ENCODE measurements at regions not wholly inside any gene's neighbourhood (a gene's known extent, or its start where the extent isn't known, plus 50 kb on each side); places are given as distances from the start of the nearest gene placed in this dataset.

DNA sequence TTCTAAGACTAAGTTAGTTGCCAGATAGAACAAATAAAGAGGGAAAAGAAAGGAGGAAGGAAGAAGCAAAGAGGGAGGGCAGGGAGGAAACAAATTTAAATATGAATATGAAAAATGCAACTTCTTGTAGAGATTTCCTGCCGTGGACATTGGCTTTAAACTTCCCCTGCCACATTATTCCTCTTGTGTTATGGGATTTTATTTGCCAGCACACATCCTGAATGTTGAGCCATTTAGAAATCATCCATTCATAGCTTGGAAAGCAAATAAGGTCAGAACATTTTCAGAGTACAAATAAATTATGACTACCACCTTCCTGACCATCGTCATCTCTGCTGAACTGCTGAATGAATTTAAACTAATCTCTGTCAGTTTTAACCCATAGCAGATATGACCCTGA lies 911.9 kb upstream of the LRRN3 start:
- Mint-ChIP-seq H3K36me3 (ENCODE audit: low read depth) (no peaks in the 10 kb centered on the region), H3K9me3 (no peaks in the 10 kb centered on the region), H3K27me3 (ENCODE audit: low read depth) (no peaks in the 10 kb centered on the region), H3K4me1 (no peaks in the 10 kb centered on the region), H3K4me3 (no peak overlapping the region), H3K27ac (ENCODE audit: unreplicated experiment) (no peak overlapping the region)
- DNase-seq (ENCODE audit: low read depth, low spot score), result no peak
- TF ChIP-seq, protein P1, sequence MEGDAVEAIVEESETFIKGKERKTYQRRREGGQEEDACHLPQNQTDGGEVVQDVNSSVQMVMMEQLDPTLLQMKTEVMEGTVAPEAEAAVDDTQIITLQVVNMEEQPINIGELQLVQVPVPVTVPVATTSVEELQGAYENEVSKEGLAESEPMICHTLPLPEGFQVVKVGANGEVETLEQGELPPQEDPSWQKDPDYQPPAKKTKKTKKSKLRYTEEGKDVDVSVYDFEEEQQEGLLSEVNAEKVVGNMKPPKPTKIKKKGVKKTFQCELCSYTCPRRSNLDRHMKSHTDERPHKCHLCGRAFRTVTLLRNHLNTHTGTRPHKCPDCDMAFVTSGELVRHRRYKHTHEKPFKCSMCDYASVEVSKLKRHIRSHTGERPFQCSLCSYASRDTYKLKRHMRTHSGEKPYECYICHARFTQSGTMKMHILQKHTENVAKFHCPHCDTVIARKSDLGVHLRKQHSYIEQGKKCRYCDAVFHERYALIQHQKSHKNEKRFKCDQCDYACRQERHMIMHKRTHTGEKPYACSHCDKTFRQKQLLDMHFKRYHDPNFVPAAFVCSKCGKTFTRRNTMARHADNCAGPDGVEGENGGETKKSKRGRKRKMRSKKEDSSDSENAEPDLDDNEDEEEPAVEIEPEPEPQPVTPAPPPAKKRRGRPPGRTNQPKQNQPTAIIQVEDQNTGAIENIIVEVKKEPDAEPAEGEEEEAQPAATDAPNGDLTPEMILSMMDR (conservative IDR thresholded peaks at IDR 0.05), result no peak

DNA sequence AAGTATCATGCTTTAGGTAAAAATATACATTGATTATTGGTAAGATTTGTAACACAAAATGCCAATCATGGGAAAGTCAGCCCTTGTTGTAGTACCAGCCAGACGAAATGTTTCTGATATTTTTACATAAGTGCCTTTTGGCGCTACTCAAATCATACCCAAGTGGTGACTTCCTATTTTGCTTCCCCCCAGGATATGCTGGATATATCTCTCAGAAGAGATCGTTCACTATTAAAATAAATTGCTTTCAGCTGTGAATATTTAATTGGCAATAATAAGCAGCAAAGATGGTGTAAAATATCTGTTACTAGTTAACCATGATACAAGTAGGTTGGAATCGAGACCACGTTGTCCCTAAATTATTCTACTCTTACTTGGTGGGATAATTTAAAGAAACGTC lies 909.2 kb upstream of the LRRN3 start:
- no peaks in the 10 kb centered on the region for H3K9me3 Mint-ChIP-seq
- no peaks in the 10 kb centered on the region for H3K36me3 Mint-ChIP-seq (ENCODE audit: low read depth)
- H3K27ac Mint-ChIP-seq (ENCODE audit: unreplicated experiment), result no peak overlapping the region
- no peaks in the 10 kb centered on the region for H3K27me3 Mint-ChIP-seq (ENCODE audit: low read depth)
- TF ChIP-seq, protein P1 (conservative IDR thresholded peaks at IDR 0.05), result no peak
- H3K4me3 Mint-ChIP-seq, result no peak overlapping the region
- DNase-seq (ENCODE audit: low read depth, low spot score), result no peak
- no peaks in the 10 kb centered on the region for H3K4me1 Mint-ChIP-seq

DNA sequence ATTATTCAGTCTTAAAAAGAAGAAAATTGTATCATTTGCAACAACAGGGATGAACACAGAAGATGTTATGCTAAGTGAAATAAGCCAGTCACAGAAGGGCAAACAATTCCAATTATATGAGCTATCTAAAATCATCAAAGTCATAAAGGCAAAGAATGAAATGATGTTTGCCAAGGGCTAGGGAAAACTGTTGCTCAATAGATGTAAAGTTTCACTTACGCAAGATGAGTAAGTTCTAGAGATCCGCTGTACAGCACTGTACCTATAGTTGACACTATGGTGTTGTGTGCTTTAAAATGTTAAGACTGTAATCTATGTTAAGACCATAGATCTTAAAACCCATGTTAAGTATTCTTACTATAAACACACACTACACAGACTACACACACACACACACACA lies 904.6 kb upstream of the LRRN3 start:
- H3K27me3 Mint-ChIP-seq (ENCODE audit: low read depth), result no peaks in the 10 kb centered on the region
- H3K27ac Mint-ChIP-seq (ENCODE audit: unreplicated experiment), result no peak overlapping the region
- peaks cover 4% of the 10 kb centered on the region for H3K36me3 Mint-ChIP-seq (ENCODE audit: low read depth)

DNA sequence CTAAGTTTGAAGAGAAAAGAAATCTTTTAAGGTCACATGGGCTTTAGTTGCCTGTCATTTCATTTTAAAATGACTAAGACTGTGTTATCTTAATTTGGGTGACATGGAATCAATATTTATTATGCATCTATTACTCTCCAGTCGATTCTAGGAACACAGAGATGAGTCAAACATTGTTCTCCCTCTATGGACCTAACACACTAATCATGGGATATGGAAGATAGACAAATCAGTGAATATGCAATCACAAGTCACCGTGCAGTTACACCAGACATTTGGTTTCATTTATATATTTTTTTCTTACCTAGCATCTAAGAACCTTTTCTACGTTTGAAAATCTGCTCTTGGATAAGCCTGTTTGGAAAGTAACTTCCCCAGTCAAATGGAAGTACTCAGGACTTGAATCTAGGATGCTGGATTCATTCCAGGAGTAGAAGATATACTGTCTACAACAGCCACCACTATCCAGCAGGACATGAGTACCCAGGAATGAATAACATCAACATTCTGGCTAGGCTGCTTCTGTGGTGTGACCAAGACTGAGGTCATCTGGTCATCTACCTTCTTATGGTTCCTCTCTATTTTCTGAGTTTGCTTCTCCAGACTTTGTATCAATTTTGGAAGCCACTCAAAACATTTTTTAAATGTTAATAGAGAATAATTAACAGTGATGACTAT lies 902.9 kb upstream of the LRRN3 start:
- no peak overlapping the region for H3K4me3 Mint-ChIP-seq
- peaks cover 4% of the 10 kb centered on the region for H3K36me3 Mint-ChIP-seq (ENCODE audit: low read depth)
- H3K4me1 Mint-ChIP-seq, result no peaks in the 10 kb centered on the region
- no peak overlapping the region for H3K27ac Mint-ChIP-seq (ENCODE audit: unreplicated experiment)
- DNase-seq (ENCODE audit: low read depth, low spot score), result no peak
- TF ChIP-seq, protein P1 (conservative IDR thresholded peaks at IDR 0.05), result no peak
- H3K9me3 Mint-ChIP-seq, result peaks cover 2% of the 10 kb centered on the region
- H3K27me3 Mint-ChIP-seq (ENCODE audit: low read depth), result no peaks in the 10 kb centered on the region

More for the DNA sequence above, 904.6 kb upstream of the LRRN3 start:
- no peak for DNase-seq (ENCODE audit: low read depth, low spot score)
- Mint-ChIP-seq H3K9me3 (peaks cover 2% of the 10 kb centered on the region), H3K4me3 (no peak overlapping the region), H3K4me1 (no peaks in the 10 kb centered on the region)
- TF ChIP-seq, protein P1 (conservative IDR thresholded peaks at IDR 0.05), result no peak

DNA sequence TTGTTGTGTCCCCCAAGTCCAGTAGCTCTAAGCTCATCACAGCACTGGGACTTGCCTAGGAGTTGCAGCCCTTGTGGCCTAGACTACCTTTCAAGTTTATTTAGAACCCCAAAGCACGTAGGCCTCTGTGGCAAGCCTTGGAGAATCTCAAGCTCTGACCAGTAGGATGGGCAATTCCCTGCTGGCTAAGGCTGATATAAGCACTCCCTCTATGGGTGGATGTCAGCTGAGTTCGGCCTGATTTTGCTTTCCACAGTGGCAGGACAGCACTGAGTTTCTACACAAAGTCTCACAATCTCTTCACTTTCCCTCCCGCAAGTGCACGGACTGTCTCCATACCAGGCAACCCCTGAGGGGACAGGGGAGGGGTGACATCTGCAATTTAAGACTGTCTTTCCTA lies 886.4 kb upstream of the LRRN3 start:
- H3K4me1 Mint-ChIP-seq, result no peaks in the 10 kb centered on the region
- no peak overlapping the region for H3K27ac Mint-ChIP-seq (ENCODE audit: unreplicated experiment)
- H3K36me3 Mint-ChIP-seq (ENCODE audit: low read depth), result no peaks in the 10 kb centered on the region
- DNase-seq (ENCODE audit: low read depth, low spot score), result no peak
- no peaks in the 10 kb centered on the region for H3K27me3 Mint-ChIP-seq (ENCODE audit: low read depth)
- H3K4me3 Mint-ChIP-seq, result no peak overlapping the region
- peaks cover under 1% of the 10 kb centered on the region for H3K9me3 Mint-ChIP-seq
- TF ChIP-seq, protein P1 (conservative IDR thresholded peaks at IDR 0.05), result peak; percentile 38

Measured in neural crest cell (in vitro differentiated cells).